Stomach (tissue), 8 donors: ENCODE measurements at regions not wholly inside any gene's neighbourhood (a gene's known extent, or its start where the extent isn't known, plus 50 kb on each side); places are given as distances from the start of the nearest gene placed in this dataset.
"Not testable (repeated sequence)": the region's sequence is repeated elsewhere in the genome, so short reads cannot be mapped to it uniquely, and the experiment has no call there.

Source experiments
- DNase-seq, 2 donors: peaks; one replicate each; pipeline versions ENCODE4 v3.0.0 to v3.0.0-alpha.2; 2013 to 2019
- H3K27ac ChIP-seq, 5 donors: fragments of 200-600 bp in 4 of 5; sonication (generic) in 4 of 5; one replicate each; pipeline ENCODE4 v1.5.1; 2013 to 2019; ENCODE audit warnings: mild to moderate bottlenecking in 1 of 5, moderate library complexity in 1 of 5
- H3K27me3 ChIP-seq, 3 donors: fragments of 200-600 bp; sonication (generic); one replicate each; pipeline ENCODE4 v1.5.1; 2017 to 2019; ENCODE audit warnings: mixed run types in 1 of 3
- H3K36me3 ChIP-seq, 4 donors: fragments of 200-600 bp; sonication (generic); 1 replicate in 3 of 4; 2 replicates in 1 of 4; pipeline ENCODE4 v1.5.1; 2016 to 2019
- H3K4me1 ChIP-seq, 4 donors: fragments of 200-600 bp; sonication (generic); one replicate each; pipeline ENCODE4 v1.5.1; 2016 to 2019
- H3K4me3 ChIP-seq, 4 donors: fragments of 200-600 bp; sonication (generic) in 3 of 4; one replicate each; pipeline ENCODE4 v1.5.1; 2016 to 2019; ENCODE audit warnings: mild to moderate bottlenecking in 1 of 4
- H3K9me3 ChIP-seq, 4 donors: fragments of 200-600 bp; sonication (generic); one replicate each; pipeline ENCODE4 v1.5.1; 2016 to 2019
- CTCF ChIP-seq, 7 experiments: fragments of 450-650 bp in 4 of 7; fragments of 200-600 bp in 3 of 7; sonication (generic) in 3 of 7; IDR thresholded peaks; one replicate each; pipeline ENCODE4 v1.5.1; 2016 to 2019; ENCODE audit warnings: antibody characterized with exemption in 7 of 7, control low read depth in 2 of 7, mild to moderate bottlenecking in 1 of 7
- EP300 ChIP-seq: sonication (generic); formaldehyde crosslinking; IDR thresholded peaks from one replicate; pipeline ENCODE4 v1.6.1; 2017; ENCODE audit warnings: antibody characterized with exemption
- POLR2A ChIP-seq, 4 donors: fragments of 450-650 bp; IDR thresholded peaks; one replicate each; pipeline ENCODE4 v1.6.1; 2016; ENCODE audit warnings: antibody characterized with exemption in 4 of 4, control low read depth in 2 of 4, mild to moderate bottlenecking in 1 of 4, moderate library complexity in 1 of 4
- POLR2AphosphoS5 ChIP-seq, 3 donors: sonication (generic); formaldehyde crosslinking; IDR thresholded peaks; one replicate each; pipeline ENCODE4 v1.6.1; 2016; ENCODE audit warnings: antibody characterized with exemption in 3 of 3
- WGBS, 5 donors: extraction: QIAGEN DNeasy Blood & Tissue Kit in 3 of 5; methylation state at CpG; one replicate each; pipeline versions ENCODE4 v1.1.5 to v1.1.7; 2013 to 2018; 5-methylcytosine and 5-hydroxymethylcytosine counted together
- intact Hi-C: fragments of 100-400 bp; cut with DNase I; formaldehyde crosslinking; loops from one replicate; pipeline ENCODE4 v1.15.1; 2023; ENCODE audit warnings: low total_unique reads
- donor health status: healthy with polysubstance abuse.
- donor health status: Bipolar disorder and iron deficiency.
- donor health status: healthy.

GRCh38 chr14:62491146-62491545 is 554.1 kb downstream of the KCNH5 start:
- WGBS, 5 donors, result 87 to 95% (median 92%) methylated on average over 1 of the region's 1 CpG
- Histone ChIP-seq H3K4me1 (no peaks in the 10 kb centered on the region), H3K9me3 (peaks cover 0 to 12% (median 7%) of the 10 kb centered on the region in 4 donors), H3K27me3 (no peaks in the 10 kb centered on the region), H3K4me3 (no peak overlapping the region), H3K27ac (no peak overlapping the region), H3K36me3 (no peaks in the 10 kb centered on the region)
- no peak for DNase-seq
- intact Hi-C loops, result no loop called here
- no peak for TF ChIP-seq POLR2A (IDR thresholded peaks at IDR 0.05)
- no peak for TF ChIP-seq EP300
- no peak for TF ChIP-seq POLR2AphosphoS5 (IDR thresholded peaks at IDR 0.05)
- no peak for TF ChIP-seq CTCF (IDR thresholded peaks at IDR 0.05)

GRCh38 chr14:62497708-62498107 is 547.5 kb downstream of the KCNH5 start:
- Histone ChIP-seq H3K27me3 (no peaks in the 10 kb centered on the region), H3K27ac (no peak overlapping the region), H3K4me3 (no peak overlapping the region), H3K4me1 (no peaks in the 10 kb centered on the region), H3K36me3 (no peaks in the 10 kb centered on the region), H3K9me3 (peaks cover 6 to 28% (median 25%) of the 10 kb centered on the region in 4 donors)
- 31 to 67% (median 48%) methylated on average over 1 of the region's 1 CpG for WGBS, 5 donors
- no peak for DNase-seq
- intact Hi-C loops, result no loop called here
- TF ChIP-seq POLR2A (IDR thresholded peaks at IDR 0.05), result no peak
- TF ChIP-seq CTCF (IDR thresholded peaks at IDR 0.05), result no peak
- no peak for TF ChIP-seq POLR2AphosphoS5 (IDR thresholded peaks at IDR 0.05)
- no peak for TF ChIP-seq EP300

GRCh38 chr14:62501021-62501750 is 544.1 kb downstream of the KCNH5 start:
- Histone ChIP-seq H3K9me3 (peaks cover 6 to 22% (median 18%) of the 10 kb centered on the region in 4 donors), H3K27ac (no peak overlapping the region), H3K4me1 (no peaks in the 10 kb centered on the region), H3K36me3 (no peaks in the 10 kb centered on the region), H3K27me3 (no peaks in the 10 kb centered on the region), H3K4me3 (no peak overlapping the region)
- TF ChIP-seq CTCF (IDR thresholded peaks at IDR 0.05) (no peak), POLR2AphosphoS5 (IDR thresholded peaks at IDR 0.05) (no peak), POLR2A (IDR thresholded peaks at IDR 0.05) (no peak), EP300 (no peak)
- 89 to 97% (median 94%) methylated on average over 1 of the region's 1 CpG for WGBS, 5 donors
- intact Hi-C loops, result no loop called here
- no peak for DNase-seq

GRCh38 chr14:62505045-62505444 is 540.2 kb downstream of the KCNH5 start:
- H3K4me3 ChIP-seq, result no peak overlapping the region
- no peaks in the 10 kb centered on the region for H3K27me3 ChIP-seq
- intact Hi-C loops, result no loop called here
- H3K4me1 ChIP-seq, result no peaks in the 10 kb centered on the region
- no peaks in the 10 kb centered on the region for H3K36me3 ChIP-seq
- no peak overlapping the region for H3K27ac ChIP-seq
- TF ChIP-seq POLR2A (IDR thresholded peaks at IDR 0.05) (no peak), POLR2AphosphoS5 (IDR thresholded peaks at IDR 0.05) (no peak), CTCF (IDR thresholded peaks at IDR 0.05) (no peak), EP300 (no peak)
- 85 to 93% (median 89%) methylated on average over 4 of the region's 4 CpGs for WGBS, 5 donors
- DNase-seq, result no peak
- peaks cover 0 to 6% (median 0%) of the 10 kb centered on the region in 4 donors for H3K9me3 ChIP-seq

- H3K27ac ChIP-seq, H3K27me3 ChIP-seq, intact Hi-C loops, DNase-seq, H3K36me3 ChIP-seq, H3K4me3 ChIP-seq, H3K4me1 ChIP-seq: not testable (repeated sequence)
- WGBS, 5 donors, result 89 to 95% (median 92%) methylated on average over 8 to 9 of the region's 9 CpGs
- H3K9me3 ChIP-seq, result peaks cover 0 to 40% (median 28%) of the 10 kb centered on the region in 4 donors
Observed at GRCh38 chr14:62521309-62521708, 523.9 kb downstream of the KCNH5 start.
